CD4-positive, alpha-beta T cell treated with Interleukin-12 subunit alpha and Interleukin-12 subunit beta, for 1 hour (primary cell): ENCODE measurements at regions not wholly inside any gene's neighbourhood (a gene's known extent, or its start where the extent isn't known, plus 50 kb on each side); places are given as distances from the start of the nearest gene placed in this dataset.

Source experiments
- DNase-seq: peaks from one replicate; pipeline ENCODE4 v3.0.0-alpha.2; 2020

DNA sequence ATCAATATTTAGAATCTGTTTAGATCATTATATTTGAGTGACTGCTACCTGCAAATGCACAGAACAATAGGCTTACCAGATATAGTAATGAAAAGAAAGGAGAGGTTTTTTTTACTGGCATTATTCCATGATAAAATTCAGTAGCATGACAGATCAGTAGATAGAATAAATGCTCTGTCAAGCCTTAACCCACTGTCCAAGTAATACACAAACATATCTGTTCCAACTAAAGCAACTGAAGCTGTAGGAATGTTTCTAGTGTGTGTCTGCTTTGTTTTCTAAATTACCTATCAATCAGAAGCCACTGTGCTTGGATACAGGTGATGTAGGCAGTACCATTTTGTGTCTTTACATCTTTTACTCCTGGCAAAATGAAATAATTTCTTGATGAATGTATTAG lies 604.6 kb downstream of the PCDH7 start:
- DNase-seq = no peak

DNA sequence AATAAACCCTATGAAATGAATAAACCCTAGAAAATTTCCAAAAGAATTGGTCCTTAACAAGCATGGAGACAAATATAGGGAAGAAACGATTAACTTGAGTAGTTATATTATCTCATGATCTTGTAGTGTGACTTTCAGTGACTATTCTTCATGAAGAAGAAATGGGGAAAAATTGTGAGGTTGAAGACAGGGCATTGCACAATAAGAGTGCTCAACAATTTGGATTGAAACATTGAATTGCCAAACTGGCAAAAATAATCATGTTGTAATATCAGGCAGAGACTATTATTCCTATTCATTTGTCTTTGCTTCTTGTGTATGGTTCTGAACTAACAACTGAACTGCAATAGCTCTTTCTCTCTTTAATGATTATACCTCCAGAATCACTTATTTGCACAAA lies 605.1 kb downstream of the PCDH7 start:
- DNase-seq = no peak

DNA sequence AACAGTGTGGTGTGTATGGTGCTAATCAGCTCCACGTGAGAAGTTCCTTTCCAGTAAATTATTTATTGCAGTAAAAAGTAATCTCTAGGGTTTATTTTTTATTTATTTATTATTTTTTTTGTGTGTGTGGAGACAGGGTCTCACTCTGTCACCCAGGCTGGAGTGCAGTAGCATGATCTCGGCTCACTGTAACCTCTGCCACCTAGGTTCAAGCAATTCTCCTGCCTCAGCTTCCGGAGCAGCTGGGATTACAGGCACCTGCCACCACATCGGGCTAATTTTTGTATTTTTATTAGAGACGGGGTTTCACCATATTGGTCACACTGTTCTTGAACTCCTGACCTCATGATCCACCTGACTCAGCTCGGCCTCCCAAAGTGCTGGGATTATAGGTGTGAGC lies 606.9 kb downstream of the PCDH7 start:
- DNase-seq = no peak

DNA sequence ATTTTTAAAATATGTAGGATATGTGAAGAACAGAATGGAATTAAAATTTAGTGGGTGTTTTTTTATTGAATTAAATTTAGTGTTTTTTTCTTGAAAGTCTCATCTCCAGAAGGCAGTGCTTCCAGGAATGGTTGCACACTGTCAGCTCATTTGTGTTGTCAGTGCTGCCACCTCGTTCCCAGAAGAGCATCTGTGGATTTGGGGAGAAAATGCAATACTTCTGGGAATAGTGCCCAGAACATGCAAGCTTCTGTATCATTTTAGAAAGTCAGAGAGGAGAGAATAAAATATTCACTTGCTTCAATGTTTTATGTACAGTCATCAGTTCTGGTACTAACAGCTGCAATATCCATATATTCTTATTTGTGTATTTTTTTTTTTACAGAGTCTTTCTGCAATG lies 608.8 kb downstream of the PCDH7 start:
- no peak for DNase-seq

DNA sequence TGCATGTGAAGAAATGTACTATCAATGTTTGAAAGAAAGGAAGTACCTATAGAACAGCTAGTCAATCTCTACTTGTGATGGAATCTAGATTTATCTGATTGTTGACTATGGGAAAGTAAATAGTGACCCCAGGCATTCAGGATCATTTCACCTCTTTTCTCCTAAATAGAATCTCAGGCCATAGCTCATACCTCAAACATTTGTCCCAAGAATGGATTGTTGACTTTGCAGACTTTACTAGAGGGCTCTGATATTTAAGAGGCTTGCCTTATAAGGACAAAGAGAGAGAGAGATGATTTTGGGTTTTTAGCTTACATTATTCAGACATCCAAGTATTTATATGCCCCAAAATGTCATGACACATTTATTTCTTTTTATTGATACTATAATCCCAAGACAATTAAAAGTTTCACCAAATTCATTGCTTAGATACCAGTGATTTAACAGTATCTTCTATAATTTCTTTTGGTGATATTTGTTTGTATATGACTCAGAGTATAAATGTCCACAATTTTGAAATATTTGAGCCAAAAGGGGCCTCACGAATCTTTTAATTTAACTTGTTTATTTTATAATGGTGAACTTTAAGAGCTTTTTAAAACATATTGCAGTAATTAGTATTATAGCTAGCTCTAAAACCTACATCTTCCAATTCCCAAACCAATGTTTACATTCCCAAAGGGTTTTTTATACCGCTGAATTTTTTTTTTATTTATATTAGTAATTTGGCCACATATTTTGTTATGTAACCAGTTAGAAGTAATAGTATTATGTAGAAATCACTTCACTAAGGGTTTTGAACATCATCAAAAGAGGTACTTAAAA lies 614.1 kb downstream of the PCDH7 start:
- DNase-seq = no peak

DNA sequence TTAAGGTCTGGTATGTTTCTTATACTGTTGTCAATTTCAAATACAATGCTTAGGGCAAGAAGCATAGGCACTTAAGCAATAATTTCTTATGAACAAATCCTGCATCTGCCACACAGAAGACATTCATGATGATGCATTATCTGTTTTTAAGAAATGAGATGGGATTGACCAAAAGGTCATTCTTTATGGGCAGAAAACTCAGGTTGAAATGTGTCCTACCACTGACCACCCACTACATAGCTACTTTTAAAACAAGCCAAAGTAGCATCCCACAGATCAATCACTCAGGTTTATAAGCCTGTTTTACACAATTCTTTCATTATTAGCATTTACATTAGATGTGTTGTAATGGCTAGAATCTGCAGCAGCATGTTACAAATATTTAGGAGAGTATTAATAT lies 617.8 kb downstream of the PCDH7 start:
- DNase-seq = no peak

DNA sequence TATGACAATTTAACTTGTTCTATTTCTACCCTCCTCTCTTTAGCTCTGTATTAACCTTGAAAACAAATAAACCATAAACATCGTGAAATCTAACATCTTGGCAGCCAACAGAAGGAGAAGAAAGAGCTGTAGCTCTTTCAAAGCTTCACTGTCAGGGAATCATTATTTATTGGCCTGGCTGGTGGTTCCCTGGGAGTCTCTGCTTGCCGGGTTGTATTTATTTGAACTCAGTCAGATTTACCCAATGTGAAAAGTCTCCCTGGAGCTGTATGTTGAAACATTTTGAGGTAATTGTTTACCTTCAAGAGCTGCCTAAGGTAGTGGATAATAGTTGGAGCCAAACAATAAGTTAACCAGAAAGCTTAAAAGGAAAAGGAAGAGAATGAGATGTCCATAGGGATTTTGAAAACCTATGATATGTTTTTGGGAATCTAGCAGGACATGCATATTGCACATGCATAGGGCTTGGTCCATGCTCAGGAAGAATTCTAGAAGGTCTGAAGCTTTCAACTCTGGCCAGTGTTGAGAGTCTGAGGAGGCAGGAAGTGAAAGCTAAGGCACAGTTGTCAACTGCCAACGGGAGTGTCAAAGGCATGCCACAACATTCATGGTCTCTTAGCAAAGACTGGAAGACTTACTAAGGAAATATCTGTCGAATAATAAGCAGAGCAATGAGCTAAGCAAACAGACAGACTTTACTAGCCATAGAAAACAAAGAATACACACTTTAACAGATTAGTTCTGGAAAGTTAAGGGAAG lies 621.6 kb downstream of the PCDH7 start:
- DNase-seq = no peak

DNA sequence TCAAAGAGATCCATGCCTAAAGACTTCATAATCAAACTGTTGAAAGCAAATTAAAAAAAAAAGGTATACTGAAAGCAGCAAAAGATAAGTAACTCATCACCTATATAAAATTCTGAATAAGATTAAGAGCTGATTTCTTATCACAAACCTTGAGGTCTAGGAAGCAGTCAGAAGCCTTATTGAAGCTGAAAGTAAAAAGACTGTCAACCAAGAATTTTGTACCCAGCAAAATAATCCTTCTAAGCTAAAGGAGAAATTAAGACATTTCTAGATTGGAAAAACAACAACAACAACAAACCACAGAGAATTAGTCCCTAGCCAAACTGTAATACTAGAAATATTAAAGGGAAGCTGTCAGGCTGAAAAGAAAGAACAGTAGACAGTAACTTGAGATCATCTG lies 622.9 kb downstream of the PCDH7 start:
- DNase-seq = no peak

DNA sequence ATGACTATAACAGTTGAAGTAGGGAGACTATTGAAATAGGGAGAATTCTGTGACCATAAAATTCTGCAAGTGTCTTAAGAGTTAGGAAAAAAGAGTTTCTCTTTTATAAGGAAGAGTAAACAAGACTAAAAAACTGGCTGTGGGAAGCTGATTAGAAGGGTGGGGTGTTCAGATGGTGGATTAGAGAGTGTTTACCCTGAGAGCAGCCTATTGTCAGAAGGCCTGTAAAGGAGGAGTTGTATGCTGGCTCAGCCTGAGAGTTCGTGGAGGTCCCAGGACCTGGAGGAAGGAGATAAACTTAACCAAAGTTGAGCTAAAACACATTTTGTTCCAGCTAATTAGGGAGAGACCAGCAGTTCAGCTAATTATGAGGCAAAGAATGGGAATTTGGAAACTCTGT lies 629.7 kb downstream of the PCDH7 start:
- DNase-seq = no peak

DNA sequence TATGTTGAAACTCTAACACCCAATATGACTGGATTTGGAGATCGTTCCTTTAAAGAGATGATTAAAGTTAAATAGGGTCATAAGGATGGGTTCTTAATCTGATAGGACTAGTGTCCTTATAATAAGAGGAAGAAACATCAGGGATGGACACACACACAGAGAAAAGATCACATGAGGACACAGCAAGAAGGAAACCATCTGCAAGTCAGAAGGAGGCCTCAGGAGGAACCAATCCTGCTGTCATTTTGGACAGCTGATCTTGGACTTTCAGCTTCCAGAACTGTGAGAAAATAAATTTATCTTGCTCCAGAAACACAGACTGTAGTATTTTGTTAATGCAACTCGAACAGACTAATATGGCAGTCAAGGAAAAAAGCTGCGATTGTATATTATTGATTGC lies 631.5 kb downstream of the PCDH7 start:
- no peak for DNase-seq

DNA sequence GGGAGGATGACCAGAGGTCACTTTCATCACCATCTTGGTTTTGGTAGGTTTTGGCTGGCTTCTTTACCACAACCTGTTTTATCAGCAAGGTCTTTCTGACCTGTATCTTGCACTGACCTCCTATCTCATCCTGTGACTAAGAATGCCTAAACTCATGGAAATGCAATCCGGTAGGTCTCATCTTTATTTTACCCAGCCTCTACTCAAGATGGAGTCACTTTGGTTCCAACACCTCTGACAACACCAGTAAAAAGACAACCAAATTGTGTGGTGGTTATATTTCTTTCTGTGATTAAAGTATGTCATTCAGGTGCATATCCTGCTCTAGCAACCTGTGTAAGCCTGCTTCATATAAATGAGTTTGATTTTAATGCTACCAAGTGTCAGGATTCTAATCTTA lies 636.7 kb downstream of the PCDH7 start:
- no peak for DNase-seq

DNA sequence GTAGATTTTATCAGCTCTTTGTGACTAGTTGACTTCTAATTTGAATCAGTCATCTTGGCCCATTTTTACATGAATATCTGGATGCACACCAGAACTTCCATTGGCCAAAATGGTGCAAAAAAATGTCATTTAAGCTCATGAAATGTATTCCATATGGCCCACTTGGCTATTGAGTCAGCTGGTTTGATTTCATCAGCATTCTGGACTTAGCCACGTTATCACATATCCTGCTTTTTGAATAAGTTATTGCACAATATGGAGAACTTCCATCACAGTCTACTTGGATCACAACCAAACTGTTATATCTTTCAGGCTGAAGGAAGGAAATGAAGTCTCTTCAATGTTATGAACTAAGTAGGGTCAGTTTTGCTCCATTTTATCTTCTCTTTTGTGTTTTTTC lies 640.6 kb downstream of the PCDH7 start:
- DNase-seq = no peak

DNA sequence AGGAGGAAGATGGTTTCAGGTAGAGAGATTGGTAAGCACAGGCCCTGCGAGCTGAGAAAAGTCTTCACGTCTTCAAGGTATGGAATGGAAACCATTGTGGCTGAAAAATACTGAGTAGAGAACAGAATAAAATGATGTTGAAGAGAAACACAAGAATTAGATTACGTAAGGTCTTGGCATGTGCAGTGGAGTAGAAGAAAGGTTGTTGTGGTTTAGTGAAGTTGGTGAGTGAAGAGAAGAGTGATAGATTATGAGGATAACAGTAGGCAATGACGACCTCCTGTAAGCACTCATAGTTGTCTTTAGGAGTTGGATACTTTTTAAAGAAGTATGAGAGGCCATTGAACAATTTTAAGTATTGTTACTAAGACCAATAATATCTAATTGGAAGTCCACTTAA lies 642.6 kb downstream of the PCDH7 start:
- DNase-seq = no peak

DNA sequence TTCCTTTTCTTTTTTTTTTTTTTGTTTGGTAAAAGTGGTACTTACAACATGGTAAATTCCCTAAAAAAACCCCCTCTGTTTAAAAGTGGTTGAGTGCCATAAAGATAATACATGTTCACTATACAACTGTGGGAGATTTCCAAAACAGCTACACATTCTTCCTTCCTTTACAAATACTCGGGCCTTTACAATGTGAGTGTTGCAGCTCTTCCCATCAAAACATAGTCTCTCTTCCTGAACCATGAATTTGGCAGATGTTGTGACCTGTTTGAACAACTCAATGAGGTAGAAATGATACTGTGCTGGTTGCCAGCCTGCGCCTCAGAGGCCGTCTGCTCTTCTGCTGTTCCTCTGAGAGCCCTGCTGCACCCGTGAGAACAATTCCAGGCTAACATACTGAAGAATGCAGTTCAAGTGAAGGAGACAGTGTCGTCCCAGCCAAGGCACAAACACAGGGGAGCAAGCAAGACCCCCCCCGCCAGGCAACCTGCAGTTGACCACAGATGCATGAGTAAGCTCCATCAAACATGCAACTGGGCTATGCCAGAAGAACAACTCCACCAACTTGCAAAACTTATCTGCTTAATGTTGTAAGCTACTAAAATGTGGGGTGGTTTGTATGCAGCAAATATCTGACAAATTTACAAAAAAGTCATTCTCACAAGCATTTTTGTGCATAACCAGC lies 645.0 kb downstream of the PCDH7 start:
- no peak for DNase-seq

DNA sequence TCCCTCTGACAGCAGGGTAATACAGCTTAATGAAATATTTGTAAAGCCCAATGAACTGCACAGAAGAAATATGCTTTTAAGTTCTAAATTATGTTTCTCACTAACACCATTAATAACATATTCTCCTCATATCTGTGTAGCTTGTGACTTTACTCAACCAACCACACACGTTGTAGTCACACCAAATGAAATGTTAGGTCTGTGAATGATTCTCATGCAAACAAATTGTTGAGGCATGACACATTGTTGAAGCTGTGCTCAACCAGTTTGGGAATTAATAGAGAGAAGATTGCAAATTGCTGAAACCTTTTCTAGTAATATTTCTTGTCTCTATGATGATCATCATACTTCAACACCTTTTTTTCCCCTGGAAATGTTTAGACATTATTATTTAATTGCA lies 645.9 kb downstream of the PCDH7 start:
- DNase-seq = no peak

DNA sequence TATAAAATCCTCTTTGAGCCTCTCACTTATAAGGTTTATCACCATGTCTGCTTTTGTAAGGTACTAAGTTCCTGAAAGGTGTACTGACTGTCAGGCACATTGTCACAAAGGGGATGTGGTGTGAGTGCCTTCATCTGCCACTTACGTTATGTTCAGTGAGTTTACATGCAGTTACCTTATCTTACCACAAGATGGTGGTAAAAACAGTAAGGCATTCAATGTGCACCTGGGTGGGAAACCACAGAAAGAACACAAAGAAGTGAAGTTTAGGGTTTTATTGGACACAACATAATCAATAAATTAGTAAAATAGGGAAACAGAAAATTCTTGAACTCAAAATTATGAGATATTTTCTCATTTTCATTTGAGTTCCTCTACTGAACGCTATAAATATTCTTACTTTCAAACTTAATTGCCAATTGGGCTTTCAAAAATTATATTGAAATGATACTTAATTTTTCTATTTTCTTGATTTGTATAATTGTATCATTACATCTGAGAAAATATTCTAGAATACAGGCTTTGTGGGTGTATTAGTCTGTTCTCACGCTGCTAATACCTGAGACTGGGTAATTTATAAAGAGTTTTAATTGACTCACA lies 650.8 kb downstream of the PCDH7 start:
- DNase-seq = peak; percentile 13

DNA sequence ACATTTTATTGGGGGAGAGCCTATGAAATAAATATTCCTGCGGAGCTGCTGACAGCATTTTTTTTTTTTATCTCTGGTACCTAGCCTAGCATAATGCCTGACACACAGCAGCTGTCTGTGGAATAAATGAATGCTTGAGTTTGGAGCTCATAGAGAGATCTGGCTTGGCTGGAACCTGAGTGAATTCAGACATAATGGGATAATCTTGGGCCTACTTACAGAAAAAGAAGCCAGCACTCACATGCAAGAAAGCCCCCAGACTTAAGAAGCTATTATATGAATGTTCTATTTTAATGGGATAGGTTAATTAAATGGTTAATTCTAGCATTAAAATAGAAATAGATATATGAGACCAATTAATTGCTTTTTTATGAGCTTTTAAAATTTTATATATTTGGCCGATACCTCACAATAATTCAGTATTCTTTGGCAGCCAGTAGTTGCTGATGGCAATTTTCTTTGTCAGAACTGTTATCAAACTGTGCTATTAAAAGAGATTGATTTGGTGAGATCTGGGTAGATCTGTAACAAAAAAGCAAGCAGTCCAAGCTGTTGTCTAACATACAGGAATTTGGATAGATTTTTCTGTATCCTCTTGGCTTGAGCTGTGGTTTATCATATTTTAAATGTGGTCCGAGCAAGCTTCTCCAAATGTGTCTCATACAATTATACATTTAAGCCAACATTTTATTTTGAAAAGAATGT lies 654.2 kb downstream of the PCDH7 start:
- no peak for DNase-seq

DNA sequence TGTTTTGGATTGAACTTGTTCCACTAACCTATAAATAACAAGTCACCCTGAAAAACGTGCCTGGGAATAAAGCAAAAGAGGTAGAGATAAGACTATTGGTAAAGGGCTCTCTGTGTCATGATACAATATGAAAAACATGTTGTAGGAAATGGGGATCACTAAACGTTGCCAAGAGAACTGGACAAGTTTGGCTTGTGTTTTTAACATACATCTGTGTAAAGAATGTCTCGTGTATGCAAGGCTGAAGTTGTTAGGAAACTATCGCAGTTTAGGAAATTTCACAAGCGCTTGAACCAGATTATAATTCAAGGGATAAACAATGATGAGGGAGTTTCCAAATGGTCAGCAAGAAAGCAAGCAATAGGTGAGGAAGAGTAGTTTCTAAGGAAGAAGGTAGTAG lies 655.8 kb downstream of the PCDH7 start:
- DNase-seq = no peak

DNA sequence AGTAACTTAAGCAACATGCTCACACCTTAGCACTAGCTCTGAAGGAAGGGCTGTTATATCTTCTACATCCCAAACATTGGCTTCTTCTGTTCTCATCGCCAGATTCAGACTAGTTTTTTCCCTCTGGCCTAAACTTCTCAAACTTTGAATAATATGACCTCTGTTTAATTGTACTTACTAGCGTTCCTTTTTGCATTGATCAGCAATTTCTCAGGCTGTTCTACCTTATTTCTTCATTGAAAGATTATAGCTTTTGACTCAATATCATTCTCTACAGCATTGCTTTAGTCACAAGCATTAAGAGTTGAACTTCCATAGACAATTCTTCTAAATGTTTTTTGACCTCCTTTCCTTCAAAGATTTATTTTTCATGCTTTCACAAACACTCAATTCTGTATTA lies 659.2 kb downstream of the PCDH7 start:
- no peak for DNase-seq

DNA sequence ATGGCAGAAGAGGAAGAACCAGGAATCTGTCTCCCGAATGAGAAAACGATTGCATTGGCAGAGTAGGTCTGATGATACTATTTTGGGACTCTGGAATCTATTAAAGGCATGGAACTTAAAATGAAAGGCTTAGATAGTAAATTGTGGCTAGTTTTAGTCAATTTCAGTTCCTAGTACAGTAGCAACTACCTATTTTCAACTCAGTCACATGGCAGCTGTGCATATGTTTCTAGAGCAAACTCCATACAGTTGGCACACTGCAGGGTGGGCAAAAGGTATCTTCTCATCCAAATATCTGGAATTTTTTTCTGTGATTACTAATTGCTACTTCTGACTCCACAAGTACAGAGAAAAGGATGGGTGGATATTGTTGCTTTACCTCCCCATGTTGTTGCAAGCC lies 663.6 kb downstream of the PCDH7 start:
- DNase-seq = no peak

DNA sequence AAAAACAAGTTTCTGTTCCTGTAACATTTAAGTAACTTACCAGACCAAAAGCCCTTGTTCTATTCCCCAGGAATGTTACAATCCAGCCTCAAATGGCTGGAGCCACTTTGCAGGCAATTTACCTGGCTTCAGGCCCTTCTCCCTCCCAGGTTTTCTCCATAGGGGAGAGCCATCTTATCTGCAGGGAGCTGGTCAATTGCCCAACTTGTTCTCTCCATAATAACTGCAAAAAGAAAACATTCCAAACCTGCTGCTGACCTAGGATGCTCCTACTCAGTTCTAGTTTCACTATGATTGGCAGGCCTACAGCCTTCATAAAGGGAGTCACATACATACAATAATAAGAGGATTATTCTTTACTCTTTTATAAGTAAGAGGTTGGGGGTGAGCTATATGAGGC lies 670.7 kb downstream of the PCDH7 start:
- no peak for DNase-seq

DNA sequence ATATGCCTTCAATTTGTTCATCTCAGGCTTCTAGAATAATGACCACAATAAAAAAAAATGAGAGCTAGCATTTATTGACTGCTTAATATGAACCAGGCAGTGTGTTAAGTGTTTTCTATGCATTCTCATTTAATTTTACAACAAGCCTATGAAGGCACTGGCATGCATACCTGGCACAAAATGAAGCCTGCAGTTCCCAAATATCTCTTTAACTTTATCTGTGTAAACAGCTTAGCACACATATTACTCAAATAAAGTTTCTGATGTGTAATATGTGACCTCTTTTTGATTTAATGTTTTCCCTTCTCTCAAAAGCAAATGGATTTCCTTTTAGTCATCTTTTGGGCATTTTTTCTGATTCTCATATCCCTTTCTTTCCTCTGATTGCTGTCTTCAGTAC lies 671.8 kb downstream of the PCDH7 start:
- DNase-seq = no peak

DNA sequence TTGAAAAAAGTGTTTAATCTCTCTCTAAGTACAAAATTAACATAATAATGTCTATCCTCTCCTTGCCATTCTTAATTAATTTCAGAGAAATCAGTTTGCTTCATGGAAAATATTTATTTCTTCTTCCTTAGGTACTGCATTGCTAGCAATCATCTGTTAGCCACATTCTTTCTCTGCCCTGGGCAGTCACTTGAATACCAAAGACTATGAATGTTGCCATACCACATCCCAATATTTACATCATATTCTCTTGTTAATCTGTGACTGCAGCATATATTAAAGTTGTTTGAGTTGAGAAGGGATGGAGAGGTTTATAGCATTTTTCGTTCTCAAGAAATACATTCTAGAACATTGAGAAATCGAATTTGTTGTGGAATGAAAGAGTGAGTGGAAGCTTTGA lies 672.8 kb downstream of the PCDH7 start:
- DNase-seq = no peak
